HG03432 (cell line): ENCODE measurements at regions not wholly inside any gene's neighbourhood (a gene's known extent, or its start where the extent isn't known, plus 50 kb on each side); places are given as distances from the start of the nearest gene placed in this dataset.

Experiments used
- ATAC-seq: cut with Tn5 transposase; IDR thresholded peaks from one replicate; pipeline ENCODE4 v1.9.1; 2021; ENCODE audit warnings: mild to moderate bottlenecking, moderate library complexity; ENCODE audit not compliant: unreplicated experiment

DNA sequence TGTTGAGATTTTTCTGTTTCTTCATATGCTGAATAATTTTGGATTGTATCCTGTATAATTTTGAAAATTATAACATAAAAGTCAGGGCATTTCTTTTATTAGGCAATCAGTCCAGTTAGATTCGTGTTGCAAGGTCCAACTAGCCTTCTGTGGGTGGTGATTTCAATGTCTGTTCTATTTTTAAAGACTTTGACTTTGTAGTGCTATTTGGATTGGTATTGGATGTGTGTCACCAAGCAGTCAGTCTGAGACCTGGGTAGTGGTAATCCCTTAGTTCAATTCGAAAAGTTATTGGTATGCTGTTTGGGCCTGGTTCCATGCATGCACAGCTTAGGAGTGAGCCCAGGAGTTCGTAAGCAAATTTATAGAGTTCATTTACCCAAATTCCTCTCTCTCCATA lies 82.2 kb downstream of the EPDR1 start:
- no peak for ATAC-seq

DNA sequence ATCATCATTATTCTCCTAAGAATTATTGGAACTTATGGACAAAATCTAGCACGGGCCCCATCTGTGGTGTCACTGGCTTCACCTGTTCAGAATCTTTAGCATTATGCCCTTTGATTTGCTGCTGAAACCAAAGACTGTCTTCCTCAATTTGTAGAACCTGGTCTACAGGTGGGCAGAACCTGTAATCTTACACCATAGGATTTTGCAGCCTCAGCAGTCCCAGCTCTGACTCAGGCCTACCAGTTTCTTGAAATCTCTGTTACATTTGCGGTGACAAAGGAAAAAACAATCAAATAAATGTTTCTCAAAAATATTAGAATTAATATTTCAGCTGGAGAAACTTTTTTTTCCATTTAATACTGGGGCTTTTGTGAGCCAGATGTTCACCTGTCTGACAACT lies 86.1 kb downstream of the EPDR1 start:
- ATAC-seq = no peak

GRCh38 chr7:38007096-38007495 lies 86.7 kb downstream of the EPDR1 start:
- ATAC-seq = no peak

GRCh38 chr7:38013246-38013645 lies 92.8 kb downstream of the EPDR1 start:
- ATAC-seq = no peak

GRCh38 chr7:38016567-38016966 lies 96.1 kb downstream of the EPDR1 start:
- peak; percentile 58 for ATAC-seq

DNA sequence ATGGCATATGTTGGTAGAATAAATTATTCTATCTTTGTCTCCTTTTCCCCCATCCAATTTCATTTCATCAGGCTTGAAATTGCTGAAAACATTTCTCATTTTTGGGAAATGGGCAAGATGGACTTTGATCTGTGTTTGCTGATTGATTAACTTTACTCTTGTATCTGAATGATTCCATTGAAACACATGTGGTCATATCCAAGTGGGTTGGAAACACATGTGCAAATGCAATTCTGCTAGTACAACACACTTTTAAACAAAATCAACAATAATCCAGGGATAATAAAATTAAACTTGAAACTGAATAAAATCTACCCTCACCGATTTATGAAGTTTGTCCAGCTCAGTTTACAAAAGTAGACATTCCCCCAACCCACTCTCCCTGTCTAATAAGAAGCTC lies 96.9 kb downstream of the EPDR1 start:
- ATAC-seq = no peak

DNA sequence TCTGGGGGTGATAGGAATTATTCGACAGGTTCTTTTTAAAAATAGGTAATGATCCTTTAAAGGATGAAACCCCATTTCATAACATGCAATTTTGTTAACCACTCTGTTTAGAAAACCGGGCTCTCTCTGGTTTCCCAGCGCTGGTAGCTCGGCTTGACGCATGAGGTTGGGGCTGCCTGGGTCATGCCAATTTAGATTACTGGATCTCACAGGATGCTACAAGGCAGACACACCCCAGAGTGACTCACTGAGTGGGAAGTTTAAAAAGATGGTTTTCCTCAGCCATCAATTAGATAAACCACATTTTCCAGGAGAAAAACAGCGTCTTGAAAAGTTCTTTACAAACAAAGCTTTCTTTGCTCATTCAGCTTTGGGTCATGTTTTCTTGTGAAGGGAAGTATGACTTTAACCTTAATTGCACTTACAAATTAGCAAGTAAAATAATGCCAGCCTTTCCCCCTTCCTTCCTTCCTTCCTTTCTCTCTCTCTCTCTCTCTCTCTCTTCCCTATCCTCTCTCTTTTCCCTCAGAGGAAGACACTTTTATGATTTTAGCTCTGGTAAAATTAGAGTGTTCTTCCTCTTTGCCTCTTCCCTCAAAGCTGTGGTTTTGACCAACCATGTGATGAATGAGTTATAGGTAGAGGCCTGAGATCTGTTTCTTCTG lies 99.8 kb downstream of the EPDR1 start:
- no peak for ATAC-seq

- no peak for ATAC-seq
Observed at GRCh38 chr7:38021892-38022291, 101.5 kb downstream of the EPDR1 start.

DNA sequence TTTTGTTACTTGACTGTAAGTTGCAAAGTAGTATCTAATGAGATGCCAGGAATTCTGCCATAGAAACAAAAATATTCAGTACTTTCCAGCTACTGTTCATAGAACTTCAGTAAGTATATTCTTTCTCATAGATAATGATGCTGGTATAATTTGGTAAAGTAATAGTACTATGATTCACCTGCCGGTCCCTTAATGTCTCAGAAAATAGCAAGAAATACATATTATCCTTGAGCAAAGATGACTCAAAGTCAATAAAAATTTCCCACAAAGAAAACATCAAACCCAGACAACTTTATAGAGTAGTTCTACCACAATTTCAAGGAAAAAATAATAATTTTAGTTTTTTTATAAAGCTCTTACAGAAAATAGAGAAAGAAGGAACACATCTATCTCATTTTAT lies 105.4 kb downstream of the EPDR1 start:
- ATAC-seq = no peak

- no peak for ATAC-seq
Observed at GRCh38 chr7:38027884-38028455, 107.5 kb downstream of the EPDR1 start.

DNA sequence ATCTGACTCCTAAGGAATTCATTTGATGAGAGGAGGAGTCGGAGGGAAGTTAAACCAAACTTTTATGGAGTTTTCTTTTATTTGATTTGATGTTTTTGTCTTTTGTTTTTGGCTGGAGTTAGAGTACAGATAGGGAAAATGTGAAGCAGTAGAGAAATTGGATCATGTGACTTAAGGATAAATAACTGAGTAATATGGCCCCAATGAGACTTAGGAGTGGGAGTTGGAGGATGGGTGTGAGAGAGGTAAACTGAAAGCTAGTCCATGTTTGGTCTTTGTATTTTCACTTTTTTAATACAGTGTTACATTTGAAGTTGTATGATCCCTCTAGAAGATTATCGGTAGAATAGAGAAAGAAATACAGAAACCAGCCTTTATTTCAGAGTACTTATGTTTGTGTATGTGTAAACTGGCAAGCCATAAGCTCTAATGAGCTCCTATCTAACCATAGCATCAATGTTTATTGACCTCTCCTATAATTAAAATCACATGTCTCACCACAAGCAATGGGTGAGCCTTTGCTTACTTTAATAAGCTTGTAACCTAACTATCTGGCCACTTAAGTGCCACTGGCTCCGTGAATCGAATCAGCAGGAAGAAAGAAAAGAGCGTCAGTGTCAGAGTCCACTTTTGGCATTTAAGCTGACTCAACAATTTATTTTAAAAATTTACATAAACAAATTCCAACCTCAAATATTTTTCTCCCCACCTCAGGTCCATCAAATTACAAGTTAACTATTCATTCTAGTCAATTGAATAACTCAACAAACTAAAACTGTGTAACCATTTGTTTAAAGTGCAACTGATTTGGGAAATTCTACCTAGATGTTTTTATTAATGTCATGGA lies 113.8 kb downstream of the EPDR1 start:
- no peak for ATAC-seq

DNA sequence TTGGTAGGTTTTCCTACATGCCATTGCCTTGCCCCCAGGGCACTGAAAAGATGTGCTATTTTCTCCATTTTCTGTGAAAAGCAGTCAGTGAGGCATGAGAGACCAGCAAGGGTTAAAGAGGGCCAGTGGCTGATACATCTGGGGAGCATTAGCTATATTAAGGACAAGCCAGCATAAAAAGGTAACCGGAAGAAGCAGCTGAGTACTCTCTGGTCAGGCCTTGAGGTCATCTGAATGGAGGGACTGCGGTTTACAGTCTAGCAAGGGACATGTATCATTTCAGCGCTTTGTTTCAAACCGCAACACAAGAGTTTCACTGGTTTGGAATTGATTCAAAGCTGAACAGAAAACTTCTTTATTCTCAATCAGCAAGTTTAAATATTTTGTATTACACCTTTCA lies 120.4 kb downstream of the EPDR1 start:
- no peak for ATAC-seq

- ATAC-seq = no peak
Observed at GRCh38 chr7:38049679-38050078, 128.4 kb upstream of the STARD3NL start.

- ATAC-seq = no peak
Observed at GRCh38 chr7:38051311-38051710, 126.7 kb upstream of the STARD3NL start.

- no peak for ATAC-seq
Observed at GRCh38 chr7:38051786-38052185, 126.3 kb upstream of the STARD3NL start.

- ATAC-seq = no peak
Observed at GRCh38 chr7:38052786-38053185, 125.3 kb upstream of the STARD3NL start.

- ATAC-seq = no peak
Observed at GRCh38 chr7:38054199-38054598, 123.8 kb upstream of the STARD3NL start.

DNA sequence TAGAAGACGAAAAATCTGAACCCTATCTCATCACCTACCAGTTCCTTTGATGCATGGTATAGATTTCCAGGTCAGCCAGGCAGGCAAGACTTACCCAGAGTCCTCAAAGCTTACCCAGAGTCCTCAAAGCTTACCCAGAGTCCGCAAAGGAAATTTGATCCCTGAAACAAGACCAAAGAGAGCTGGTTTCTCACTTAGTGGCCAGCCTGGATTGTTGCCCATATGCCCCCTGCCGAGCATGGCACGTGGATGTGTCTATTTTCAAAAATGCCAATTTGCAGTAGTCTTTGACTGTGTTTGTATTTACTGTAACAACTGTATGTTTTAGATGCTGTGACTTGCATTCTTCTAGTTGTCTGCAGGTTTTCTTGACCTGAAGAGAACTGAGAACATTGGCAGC lies 120.2 kb upstream of the STARD3NL start:
- no peak for ATAC-seq

DNA sequence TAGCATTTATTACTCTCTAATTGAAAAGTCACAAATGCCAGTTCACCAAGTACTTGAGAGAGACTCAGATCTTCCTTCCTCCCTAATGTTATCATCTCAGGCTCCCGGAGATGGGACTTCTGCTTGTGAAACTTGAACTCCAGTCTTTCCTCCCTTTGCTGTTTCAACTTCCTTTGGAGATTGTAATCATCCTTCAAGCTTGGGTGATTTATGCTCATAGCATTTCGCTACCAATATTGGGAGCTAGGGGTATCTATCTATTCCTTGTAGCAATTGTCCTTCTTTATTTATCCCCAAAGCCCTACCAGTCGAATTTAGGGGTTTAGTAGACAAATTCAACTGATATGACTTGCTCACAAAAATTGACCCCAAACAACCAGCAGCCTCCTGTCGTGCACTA lies 117.9 kb upstream of the STARD3NL start:
- ATAC-seq = no peak

DNA sequence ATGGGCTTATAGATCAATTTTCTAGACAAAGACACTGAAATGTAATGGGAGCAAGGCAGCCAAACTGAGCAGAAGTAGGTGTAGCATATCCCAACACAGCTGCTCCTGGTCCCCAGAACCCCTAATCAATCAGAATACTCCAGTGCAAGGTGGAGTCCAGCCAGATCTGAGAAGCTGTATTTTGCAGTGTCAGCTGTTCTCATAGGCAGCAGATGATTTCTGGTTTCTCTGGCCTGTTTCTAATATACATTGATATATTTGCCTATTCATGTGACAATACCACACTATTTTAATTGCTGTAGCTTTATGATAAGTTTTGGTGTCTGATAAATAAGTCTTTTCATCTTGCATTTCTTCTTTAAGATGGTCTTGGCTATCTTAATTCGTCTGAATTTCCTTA lies 117.4 kb upstream of the STARD3NL start:
- no peak for ATAC-seq

DNA sequence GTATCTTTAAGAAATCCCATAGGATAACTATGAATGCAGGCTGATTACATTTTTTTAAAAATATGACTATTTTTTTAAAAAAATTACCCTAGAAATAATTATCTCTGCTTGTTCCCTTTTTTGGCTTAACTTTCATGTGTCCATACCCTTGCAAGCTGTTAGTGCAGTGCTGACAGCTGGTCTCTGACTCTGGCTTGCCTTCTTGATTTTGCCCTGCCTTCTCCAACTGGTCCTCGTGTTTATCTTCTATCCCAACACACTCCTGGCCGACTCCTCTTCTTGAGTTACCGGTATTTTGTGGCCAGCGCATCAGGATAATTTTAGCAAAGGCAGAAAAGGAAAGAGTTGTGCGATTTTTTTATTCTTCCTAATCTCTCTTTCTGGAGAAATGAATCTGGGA lies 111.7 kb upstream of the STARD3NL start:
- ATAC-seq = no peak

DNA sequence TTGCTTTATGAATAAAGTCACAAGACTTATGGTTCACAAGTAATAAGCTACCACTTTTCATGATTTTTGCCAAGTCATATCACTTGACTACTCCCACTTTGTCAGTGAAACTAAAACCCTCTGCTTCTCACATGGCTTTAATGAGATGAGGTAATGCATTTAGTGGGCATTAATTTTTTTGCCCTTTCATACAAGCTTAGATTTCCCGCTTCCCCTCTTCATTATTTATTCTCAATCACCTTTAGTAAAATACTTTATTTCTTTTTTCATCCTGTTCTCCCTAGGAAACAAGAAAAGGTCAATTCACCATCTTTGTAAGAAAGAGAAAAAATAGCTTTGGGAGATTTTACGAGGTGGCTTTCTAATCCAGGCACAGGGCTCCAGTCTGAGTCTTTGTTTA lies 109.6 kb upstream of the STARD3NL start:
- no peak for ATAC-seq
